HG03097 (cell line): ENCODE measurements at regions not wholly inside any gene's neighbourhood (a gene's known extent, or its start where the extent isn't known, plus 50 kb on each side); places are given as distances from the start of the nearest gene placed in this dataset.
"Not testable (repeated sequence)": the region's sequence is repeated elsewhere in the genome, so short reads cannot be mapped to it uniquely, and the experiment has no call there.

Experiments
- ATAC-seq: cut with Tn5 transposase; IDR thresholded peaks from one replicate; pipeline ENCODE4 v1.9.1; 2021; ENCODE audit not compliant: unreplicated experiment, low FRiP score

GRCh38 chr2:20499387-20499786 lies 52.5 kb downstream of the RHOB start:
- no peak for ATAC-seq

GRCh38 chr2:20501974-20502373 lies 55.1 kb downstream of the RHOB start:
- no peak for ATAC-seq

DNA sequence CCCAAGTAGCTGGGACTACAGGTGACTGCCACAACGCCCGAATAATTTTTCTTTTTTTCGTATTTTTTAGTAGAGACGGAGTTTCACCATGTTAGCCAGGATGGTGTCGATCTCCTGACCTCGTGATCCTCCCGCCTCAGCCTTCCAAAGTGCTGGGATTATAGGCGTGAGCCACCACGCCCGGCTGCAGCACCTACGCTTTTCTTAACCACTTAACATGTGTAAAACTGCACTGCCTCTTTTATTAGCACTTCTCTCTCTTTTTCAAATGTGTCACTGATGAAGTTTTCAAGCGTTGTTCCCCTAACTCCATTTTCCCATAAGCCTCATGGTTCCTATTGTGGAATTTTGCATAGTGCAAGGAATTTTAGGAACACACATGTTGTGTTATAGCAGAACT lies 55.6 kb downstream of the RHOB start:
- ATAC-seq, result not testable (repeated sequence)

- ATAC-seq, result no peak
Observed at GRCh38 chr2:20504174-20504573, 57.3 kb downstream of the RHOB start.

- no peak for ATAC-seq
Observed at GRCh38 chr2:20506201-20506685, 59.4 kb downstream of the RHOB start.

GRCh38 chr2:20507166-20507692 lies 60.4 kb downstream of the RHOB start:
- peak; percentile 95 for ATAC-seq

DNA sequence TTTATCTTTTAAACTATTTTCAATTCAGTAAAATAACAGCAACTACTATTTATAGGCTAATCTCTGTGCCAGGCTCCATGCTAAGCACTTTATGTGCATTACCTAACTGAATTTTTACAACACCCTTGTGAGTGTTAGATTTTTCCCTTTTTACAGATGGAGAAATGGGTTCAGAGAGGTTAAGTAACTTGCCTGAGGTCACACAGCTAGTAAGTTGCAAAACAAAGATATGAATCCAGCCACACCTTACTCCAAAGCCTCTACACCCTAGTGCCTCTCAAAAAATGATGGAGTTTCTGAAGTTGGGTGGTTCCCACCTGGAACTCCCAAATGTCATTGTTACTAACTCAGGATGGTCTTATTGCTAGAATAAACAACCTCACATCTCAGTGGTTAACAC lies 60.8 kb downstream of the RHOB start:
- ATAC-seq, result no peak

GRCh38 chr2:20509301-20509769 lies 62.5 kb downstream of the RHOB start:
- ATAC-seq, result no peak

DNA sequence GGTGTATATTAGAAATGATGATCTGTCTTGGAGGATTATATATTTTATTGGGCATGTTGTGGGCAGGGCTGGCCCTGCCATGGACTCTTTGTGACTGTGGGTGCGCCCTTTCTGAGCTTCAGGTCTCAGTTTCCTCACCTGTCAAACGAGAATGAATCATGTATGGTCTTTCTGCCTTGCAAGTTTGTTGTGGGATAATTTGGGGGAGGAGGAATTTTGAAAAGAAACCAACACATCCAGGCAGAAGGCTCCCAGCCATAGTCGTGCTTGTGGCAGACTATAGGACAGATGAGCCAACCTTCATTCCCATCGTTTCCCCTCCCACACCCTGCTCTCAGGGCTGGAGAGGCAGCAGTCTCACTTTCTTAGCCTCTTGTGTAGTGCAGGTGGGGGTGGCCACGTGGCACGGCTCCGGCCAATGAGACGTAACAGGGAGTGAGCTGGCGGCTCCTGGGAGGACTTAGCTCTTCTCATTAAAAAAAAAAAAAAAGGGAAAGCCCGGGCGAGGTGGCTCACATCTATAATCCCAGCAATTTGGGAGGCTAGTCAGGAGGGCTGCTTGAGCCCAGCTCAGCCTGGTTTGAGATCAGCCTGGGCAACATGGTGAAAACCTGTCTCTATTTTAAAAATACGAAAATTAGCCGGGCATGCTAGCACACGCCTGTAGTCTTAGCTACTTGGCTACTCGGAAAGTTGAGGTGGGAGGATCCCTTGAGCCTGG lies 63.1 kb downstream of the RHOB start:
- ATAC-seq, result no peak

GRCh38 chr2:20511130-20511529 lies 64.3 kb downstream of the RHOB start:
- ATAC-seq, result no peak

DNA sequence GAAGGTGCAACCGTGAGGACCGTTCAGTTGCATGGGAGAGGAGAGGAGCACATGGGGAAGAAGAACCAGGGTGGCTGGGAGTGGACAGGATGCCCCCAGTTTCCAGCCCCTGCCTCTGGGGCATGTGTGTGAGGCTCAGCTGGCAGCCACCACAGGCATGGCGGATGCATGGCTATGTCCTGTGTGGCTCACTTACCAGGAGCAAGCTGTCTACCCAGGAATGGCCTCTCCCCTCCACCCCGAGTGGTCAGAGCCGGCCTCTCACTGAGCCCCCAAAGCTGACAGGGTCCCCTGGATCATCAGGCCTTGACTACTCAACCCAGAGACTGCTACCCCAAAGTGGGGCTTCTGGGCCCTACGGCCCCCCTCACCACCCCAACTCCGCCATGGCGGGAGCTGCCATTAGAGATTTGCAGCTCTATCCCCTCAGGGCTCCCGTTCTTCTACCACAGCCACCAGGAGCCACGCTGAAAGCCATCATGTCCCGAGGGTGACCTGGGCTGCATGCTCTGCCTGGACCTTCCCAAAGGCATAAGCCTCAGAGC lies 65.3 kb downstream of the RHOB start:
- ATAC-seq, result no peak

DNA sequence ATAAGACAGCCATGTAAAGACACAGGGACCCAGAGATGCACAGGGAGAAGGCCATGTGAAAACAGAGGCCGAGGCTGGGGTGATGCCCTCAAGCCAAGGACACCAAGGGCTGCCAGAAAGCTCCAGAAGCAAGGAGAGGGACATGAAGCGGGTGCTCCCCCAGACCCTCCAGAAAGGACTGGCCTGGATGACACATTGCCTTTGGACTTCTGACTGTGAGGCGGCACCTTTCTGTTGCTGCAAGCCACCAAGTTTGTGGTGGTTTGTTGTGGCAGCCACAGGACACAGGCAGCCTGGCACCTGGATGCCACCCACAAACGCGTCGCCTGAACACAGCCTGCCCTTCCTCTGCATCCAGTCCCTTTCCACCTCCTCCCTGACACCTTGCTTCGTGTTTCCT lies 67.1 kb downstream of the RHOB start:
- ATAC-seq, result no peak

- ATAC-seq, result no peak
Observed at GRCh38 chr2:20514596-20515269, 67.9 kb downstream of the RHOB start.

- ATAC-seq, result no peak
Observed at GRCh38 chr2:20515290-20516220, 68.7 kb downstream of the RHOB start.

DNA sequence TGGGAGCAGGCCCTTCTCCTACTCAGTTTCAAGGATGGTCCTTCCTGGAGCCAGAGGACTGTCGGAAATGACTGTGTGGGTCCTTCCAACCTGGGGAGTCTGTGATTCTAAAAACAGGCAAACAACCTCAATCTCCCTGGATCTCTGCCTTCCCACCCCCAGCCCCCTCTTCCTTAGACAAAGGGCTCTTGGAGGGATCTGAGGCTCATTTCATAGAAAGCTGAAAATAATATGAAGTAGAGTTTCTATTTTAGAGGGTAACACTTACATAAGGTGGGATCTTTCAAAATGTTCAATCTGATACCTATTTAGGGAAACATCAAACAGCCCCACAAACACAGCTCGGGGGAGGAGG lies 69.4 kb downstream of the RHOB start:
- no peak for ATAC-seq

DNA sequence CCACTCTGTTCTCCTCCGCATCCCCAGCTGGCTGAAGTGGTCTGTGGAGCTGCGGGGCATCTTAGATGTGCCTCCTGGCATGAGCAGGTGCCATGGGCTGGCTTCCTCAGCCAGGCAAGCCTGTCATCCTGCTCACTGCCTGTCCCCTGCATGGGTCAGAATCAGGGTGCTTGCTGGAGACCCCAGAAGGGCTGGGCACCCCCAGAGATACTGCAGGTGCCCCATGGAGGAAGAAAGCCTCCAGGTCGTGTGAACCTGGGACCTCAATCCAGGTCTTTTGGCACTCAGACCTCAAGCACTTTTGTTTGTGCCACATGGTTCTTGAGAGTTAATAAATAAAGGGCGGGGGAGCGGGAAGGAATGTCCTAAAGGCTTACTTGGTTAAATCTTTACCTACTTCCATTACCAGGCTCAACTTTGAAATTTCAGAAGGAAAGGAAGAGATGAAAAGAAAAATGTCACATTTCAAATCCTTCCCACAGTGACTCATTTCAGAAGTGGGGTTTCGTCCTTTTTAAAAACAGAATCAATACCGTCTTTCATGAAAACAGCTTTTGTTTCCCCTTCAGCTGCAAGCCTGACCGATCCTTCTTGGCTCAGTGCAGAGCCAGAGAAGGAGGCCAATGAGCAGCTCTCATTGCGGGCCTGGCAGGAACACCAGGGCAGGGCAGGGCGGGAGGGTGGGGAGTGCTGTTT lies 69.9 kb downstream of the RHOB start:
- ATAC-seq, result peak; percentile 84

GRCh38 chr2:20519309-20519708 lies 72.4 kb downstream of the RHOB start:
- ATAC-seq, result no peak

DNA sequence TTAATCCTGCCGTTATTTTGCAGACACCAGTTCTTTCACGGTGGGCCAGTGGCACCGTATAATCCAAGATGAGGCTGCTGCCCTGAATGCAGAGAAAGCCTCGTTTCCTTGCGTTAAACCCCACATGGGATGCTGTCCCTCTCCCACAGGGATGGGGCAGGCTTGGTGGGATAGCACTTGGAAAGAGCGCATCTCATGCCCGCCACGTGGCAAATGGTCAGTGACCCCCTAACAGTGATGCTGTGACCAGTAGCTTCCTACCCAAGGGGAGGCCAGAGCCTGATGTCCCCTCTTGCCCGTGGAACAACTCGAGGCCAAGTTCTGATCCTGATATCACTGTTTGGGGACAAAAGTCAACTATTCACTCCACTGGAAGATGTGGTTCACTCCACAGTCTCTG lies 73.3 kb downstream of the RHOB start:
- no peak for ATAC-seq

- no peak for ATAC-seq
Observed at GRCh38 chr2:20521193-20521592, 74.3 kb downstream of the RHOB start.

- no peak for ATAC-seq
Observed at GRCh38 chr2:20521682-20522189, 74.9 kb downstream of the RHOB start.
